Activated CD4-positive, alpha-beta T cell treated with anti-CD3 and anti-CD28 coated beads for 48 hours (primary cell): ENCODE measurements at regions not wholly inside any gene's neighbourhood (a gene's known extent, or its start where the extent isn't known, plus 50 kb on each side); places are given as distances from the start of the nearest gene placed in this dataset.
"Not testable (repeated sequence)": the region's sequence is repeated elsewhere in the genome, so short reads cannot be mapped to it uniquely, and the experiment has no call there.

Experiments used
- DNase-seq: peaks from one replicate; pipeline ENCODE4 v3.0.0-alpha.2; 2020

DNA sequence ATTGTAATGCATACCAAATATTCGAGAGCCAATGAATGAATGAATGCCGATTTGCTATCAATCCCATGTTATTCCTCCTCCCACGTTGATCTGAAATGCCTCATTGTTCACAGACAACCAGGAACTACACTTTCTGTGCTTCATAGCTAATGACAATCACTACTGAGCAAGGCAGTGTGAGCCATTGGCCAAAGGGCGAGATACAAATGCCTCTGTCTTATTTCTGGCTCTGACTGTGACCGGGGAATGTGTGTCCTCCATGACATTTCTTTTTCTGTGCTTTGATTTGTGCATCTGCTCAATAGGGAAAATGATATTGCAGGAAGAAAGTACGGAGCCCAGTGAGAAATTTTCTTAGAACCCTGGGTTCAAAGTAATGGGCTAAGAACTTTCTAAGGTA is 217.1 kb downstream of the CXCL12 start:
- no peak for DNase-seq

DNA sequence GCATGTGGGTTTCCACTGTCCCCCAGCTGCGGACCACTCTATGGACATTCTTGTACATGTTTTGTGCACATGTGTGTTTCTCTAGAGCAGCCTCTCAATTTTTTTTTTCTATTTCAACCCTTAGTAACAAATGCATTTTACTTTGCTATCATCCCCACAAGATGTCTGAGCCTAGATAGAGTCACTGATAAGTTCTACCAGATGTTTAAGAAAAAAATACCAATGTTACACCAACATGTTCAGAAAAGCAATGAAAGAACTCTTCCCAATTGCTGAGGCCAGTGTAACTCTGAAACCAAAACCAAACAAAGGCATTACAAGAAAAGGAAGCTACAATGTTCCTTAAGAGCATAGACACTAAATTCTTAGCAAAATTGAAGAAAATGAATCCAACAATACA is 218.5 kb downstream of the CXCL12 start:
- no peak for DNase-seq

DNA sequence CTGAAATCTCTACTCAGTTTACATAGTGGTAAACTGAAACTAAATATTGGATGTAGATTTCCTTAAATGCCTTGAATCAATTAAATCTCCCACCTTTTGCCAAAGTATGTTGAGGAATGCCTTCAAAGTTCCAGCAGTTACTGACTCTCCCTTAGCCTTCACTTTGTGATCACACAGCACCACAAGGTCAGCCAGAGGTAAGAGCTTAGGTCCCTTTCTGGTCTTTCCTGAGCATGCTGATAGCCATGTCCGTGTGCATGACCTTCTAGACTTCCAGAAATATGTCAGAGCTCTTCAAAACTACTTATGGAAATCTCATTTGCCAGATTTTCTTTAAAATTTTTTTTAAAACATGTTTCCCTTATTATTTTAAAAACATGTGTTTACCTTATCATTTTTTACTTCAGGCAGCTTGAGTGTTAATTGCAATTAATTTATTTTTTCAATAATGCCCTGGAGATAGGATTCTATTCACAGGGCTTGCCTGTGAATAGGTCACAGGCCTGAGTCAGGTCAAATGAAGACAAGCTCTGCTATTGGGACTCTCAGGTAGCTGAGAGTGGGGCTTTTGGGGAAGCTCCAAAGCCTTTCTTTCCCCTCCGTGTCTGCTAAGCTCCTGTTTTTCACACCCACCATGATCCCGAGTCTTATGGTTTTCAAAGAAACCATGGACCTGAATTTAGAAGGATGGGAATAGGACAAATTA is 220.5 kb downstream of the CXCL12 start:
- no peak for DNase-seq

DNA sequence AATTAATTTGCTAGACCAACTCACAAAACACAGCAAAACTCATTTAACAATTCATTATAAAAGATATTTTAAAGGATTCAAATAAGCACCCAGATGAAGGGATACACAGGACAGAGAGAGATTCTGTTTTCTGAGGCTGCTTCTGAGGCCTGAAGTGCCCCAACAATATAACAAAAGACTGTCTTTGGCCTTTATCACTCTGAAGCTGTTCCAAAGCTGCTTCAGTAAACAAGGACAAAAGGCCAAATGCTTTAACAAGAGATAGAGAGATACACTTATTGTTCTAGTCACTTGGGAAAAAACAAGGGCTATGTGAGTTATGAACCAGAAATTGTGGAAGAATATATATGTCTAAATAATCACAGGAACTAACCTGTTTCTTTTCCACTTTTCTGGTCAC is 223.7 kb downstream of the CXCL12 start:
- DNase-seq = no peak

DNA sequence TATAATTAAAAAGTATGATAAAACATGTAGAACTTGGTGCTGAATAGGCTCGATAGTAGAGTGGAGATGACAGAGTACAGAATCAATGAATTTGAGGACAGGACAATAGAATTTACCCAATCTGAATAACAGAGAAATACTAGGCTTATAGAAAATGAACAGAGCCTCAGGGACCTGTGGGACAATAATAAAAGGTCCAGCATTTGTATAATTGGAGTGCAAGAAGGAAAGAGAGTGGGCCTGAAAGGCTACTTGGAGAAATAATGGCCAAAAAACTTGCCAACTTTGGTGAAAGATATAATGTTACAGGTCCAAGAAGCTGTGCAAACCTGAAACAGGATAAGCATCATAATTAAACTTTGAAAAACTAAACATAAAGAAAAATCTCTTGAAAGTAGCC is 227.3 kb downstream of the CXCL12 start:
- DNase-seq = no peak

DNA sequence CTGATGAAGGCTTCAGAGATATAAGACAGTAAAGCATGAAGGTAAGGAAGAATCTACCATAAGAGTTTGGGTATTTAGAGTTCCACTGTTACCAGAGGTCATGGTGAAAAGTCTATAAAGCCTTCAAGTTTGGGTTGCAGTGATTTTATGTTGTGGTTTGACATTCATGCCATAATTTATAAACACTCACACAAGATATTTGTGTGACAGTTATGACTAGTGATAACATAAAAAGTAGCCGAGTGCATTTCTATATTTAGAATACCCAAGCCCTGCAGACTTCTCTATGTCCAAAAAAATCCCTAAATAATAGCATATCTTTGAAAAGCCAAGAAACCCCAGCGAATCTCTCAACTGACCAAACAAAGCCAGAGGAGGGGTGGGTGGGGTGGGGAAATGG is 229.9 kb downstream of the CXCL12 start:
- DNase-seq = no peak

DNA sequence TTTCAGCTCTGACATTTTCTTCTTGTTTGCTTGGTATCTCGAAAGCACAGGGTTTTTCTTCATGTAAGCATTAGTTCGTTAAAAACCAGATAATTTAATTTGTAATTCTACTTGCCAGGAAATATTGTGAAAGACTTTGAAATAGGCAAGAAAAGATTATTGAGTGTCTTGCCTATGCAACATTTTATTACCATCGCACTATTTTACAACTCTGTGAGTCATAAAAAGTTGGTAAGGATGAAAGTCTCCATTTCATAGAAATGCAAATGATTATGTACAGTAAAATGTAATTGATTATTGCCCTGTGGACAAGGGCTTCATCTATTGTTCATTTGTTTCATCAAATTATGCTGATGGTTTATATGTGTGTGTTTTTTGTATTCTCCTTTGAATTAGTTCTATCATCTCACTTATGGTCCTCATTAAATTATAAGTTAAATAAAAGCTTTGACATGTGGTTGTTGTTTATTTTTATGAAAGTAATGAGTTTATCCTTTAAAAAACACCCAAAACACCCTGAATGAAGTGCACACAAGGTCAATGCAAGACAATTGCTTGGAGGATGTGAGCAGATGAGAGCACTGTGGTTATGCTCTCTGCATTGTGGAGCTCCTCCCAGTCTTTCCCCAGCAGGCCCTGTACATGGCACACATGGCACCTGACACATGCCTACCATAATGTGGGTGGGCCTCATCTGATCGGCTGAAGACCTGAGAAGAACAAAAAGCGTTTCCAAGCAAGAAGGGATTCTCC is 230.8 kb downstream of the CXCL12 start:
- DNase-seq = no peak

DNA sequence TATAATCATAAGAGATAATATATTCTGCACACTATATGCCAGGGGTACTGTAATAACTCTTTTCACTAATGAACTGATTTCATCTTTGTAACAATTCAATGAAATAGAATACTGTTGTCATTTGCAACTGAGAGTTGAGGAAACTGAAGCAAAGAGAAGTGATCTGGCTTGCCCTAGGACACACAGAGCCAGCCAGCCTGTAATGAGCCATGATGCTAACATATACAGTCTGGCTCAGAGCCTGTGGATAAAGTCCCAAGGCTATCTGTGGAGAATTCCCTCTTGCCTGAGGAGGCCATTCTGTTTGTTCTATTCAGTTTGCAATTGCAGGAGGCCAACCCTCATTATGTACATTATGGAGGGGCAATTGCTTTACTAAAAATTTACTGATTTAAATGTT is 241.3 kb downstream of the CXCL12 start:
- DNase-seq = no peak

DNA sequence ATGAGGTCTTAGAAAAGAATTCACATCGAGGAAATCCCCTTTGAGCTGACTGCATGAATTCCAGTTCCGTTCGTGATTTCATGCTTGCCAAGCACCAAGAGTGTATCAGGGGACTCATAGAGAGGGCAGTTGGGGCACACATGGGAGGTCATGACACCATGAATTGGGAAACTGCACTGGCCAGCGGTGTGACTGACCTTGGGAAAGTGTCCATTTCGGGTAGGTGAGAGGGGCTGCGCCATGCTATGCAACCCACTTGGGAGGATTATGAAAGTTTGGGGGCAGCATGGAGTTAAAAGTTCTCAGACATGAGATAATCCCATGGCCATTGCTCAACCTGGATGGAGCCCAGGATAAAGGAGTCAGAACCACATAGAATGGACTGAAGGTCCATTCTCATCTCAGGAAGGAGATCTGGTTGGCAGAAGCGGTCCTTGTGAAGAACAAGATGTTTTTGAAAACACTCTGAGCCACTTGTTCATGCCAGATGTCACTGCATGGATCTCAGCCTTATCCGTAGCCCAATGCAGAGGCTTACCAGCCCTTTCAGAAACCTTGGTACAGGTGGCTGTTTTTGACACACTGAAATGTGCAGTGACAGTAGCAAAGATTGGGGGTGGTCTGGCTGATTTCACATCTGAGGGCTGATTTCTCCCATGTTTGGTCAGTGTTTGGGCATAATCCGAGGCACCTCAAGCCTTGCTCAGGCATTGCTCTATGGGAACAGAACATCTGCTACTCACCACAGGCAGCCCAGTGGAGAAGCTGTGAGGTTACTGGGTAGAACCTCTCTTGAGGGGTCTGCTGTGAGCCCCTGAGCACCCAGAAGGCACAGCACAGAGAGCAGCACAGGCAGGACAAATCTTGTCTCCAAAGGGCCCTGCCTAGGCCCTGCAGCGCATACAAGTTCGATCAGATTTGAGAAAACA is 252.3 kb downstream of the CXCL12 start:
- DNase-seq = no peak

DNA sequence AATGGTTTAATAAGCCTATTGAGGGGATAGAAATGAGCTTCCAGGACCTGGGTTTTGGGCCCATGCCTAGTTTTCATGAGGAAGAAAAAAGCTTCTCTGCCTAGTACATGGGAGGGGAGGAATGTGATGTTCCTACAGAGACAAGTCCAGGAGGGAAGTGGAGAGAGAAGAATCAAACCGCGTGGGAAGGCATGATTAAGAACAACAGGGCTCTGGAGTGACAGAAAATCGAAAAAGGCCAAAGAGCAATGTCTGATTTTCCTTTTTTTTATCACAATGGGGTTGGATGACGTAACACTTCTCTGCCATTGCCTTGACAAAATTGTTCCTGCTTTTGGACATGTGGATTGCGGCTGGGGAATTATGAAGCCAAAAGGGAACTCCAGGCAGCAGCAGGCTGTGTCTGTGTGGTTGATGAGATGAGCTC is 258.6 kb downstream of the CXCL12 start:
- DNase-seq = no peak

DNA sequence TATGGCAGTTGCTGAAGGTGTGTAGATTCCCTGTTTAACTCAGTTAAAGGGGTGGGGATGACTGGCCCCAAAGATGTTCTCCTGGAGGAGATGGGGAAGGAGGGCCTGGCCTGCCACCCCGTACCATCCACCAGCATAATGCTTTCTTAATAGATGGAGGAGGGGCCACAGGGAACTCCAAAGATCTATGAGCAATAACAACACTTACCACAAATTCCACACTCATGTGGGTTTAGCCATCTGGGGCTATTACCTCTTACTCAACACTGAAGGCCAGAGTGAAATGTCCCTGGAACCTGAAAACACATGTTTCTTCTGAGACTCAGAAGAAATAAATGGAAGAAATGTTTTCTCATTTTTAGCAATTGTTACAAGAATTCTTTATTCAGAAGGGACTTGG is 259.0 kb downstream of the CXCL12 start:
- DNase-seq = no peak

DNA sequence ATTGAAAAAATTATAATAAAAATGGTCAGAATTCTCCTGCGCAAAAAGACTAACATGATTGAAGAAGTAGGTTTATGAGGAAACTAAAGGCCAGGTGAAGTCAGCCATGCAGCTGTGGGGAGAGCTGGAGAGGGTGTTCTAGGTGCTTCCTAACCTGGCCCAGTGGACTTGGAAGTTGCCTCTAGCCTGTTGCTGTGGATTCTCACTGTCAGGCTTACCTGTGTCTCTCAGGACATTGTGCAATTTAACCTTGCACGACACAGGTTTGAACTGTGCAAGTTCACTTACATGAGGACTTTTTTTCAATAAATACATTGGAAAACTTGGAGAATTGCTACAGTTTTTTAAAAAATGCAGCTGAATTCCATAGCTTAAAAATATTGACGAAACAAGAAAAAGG is 266.4 kb downstream of the CXCL12 start:
- DNase-seq = no peak

DNA sequence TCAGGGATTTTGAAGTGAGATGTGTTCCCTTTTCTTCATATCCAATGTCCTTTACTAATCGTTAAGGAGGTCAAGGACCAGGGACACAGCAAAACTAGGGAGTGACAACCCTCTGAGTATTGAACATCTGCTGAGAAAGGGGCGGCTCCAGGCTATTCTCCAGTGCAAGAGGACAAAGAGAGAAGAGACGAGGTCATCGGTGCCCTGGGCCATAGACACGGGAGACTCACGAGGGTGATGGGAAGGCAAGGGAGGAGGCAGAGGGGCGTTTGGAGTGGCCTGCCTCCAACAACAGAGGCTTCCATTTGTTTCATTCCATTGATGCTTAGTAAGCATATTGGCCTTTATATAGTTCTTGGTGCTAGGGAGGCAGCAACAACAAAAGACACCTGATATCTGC is 268.4 kb downstream of the CXCL12 start:
- DNase-seq = no peak

DNA sequence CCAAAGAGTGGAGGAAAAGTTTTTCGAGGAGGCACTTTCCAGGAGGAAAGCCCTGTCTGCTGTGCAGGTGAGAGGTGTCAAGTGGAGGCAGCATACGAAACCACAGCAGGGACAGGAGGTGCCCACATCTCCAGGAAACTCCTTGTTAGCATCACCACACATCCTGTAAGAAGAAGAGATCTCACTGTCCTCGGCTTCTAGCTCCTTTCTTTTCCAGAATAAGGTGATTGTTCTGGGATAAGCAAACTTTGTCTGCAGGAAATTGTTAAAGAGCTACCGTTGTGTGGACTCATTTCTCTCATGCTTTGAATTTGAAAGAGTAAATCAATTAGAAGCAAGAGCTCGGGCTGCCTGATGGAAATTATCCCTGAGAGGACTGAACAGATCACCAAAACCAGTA is 269.4 kb downstream of the CXCL12 start:
- no peak for DNase-seq

DNA sequence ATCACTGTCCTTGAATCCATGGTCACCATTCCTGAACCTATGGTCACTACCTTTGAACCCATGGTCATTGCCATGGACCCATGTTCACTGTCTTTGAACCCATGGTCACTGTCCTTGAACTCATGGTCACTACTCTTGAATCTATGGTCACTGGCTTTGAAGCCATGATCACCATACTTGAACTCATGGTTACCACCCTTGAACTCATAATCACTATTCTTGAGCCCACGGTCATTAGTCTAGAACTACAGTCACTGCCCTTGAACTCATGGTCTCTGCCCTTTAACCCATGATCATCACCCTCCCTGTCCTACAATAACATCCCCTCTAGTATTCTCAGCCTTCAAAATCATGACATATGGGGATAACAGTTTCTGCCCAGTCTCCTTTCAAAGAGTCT is 270.5 kb downstream of the CXCL12 start:
- no peak for DNase-seq

DNA sequence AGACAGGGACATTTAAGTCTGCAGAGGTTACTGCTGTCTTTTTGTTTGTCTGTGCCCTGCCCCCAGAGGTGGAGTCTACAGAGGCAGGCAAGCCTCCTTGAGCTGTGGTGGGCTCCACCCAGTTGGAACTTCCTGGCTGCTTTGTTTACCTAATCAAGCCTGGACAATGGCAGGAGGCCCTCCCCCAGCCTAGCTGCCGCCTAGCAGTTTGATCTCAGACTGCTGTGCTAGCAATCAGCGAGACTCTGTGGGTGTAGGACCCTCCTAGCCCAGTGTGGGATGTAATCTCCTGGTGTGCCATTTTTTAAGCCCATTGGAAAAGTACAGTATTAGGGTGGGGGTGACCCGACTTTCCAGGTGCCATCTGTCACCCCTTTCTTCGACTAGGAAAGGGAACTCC is 272.6 kb downstream of the CXCL12 start:
- not testable (repeated sequence) for DNase-seq

DNA sequence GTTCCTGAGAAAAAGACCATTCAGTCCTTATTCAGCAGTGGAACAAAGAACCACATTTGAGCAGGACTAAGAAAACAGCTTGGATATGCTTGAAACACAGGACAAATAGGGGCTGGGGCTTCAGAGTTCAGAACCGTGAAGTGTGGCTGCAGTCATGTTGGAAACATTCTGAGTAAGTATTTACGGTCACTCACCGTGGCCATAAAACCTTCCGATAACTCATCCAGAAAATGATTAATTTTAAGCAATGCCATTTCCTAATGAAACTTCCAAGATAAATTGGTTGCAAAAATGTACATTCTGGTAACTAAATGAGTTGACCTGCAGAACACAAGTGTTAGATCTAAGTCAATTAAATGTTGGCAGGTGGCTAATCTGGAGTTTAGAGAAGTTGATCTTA is 279.2 kb downstream of the CXCL12 start:
- DNase-seq = no peak

DNA sequence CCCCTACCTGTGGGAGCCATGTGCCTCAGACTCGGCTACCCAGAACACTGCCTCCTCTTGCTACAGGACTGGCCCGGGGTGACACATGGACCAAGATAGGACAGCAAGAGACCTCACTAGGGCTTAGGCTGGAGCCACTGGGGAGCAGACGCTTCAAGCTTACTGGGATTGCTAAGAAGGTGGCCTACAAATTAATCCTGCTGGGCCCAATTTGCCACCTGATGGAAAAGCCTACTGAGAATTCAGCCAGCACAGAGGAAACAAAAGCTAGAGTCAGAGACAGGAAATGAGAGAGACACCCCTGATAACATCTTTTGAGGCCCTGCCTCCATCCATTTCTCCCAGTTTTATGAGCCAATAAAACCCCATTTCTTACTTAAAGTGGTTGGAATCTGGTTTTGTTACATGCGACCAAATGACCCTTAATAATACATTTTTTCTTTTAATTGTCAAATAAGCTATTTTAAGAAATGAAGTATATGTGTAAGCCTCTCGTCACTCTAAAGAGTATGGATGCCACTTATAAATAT is 282.1 kb downstream of the CXCL12 start:
- no peak for DNase-seq

DNA sequence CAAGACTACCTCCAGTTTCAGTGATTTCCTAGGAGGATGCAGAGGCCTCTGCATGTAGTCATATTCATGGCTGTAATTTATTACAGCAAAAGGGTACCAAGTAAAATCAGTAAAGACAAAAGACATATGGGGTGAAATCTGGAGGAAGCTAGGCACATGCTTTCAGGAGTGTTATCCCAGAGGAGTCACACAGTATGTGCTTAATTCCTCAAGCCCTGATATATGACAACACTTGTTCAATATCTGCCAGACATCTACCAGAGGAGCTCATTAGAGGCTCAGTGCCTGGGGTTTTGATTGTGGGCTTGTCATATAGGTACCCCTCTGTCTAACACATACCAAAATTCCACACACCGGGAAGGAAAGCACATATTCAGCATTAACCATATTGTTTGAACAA is 283.8 kb downstream of the CXCL12 start:
- no peak for DNase-seq

DNA sequence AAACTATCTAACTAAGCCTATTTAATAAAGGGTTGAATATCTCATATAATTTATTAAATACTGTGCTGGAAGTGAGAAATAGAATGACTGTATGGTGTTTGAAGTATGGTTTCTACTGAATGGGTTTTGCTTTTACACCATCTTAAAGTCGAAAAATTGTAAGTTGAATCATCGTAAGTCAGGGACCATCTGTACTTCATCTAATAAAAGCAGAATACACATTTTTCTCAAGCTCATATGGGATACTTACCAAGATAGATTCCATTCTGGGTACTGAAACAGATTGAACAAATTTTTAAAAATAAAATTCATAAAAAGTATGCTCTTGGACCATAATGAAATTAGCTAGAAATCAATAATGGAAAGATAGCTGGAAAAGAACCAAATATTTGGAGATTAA is 285.4 kb downstream of the CXCL12 start:
- no peak for DNase-seq

DNA sequence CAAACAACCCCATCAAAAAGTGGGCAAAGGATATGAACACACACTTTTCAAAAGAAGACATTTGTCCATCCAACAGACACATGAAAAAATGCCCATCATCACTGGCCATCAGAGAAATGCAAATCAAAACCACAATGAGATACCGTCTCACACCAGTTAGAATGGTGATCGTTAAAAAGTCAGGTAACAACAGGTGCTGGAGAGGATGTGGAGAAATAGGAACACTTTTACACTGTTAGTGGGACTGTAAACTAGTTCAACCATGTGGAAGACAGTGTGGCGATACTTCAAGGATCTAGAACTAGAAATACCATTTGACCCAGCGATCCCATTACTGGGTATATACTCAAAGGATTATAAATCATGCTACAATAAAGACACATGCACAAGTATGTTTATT is 288.7 kb downstream of the CXCL12 start:
- not testable (repeated sequence) for DNase-seq

DNA sequence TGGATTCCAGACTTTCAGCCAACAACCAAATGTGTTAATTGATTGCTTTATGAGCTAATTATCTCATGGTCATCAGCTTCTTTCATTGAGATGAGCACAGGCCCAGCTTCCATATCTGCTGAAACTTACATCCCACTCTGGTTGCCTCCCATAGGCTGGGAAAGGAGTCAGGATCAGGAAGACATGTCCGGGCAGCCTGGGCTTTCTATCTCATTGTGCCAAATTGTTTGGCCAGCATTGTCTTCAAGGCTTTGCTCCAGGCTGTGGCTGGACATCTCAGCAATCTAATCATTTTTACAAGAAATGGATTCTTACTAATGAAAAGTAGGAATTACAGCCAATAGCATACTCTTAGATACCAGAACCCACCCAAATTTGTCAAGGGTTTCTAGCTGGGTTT is 295.2 kb downstream of the CXCL12 start:
- no peak for DNase-seq

DNA sequence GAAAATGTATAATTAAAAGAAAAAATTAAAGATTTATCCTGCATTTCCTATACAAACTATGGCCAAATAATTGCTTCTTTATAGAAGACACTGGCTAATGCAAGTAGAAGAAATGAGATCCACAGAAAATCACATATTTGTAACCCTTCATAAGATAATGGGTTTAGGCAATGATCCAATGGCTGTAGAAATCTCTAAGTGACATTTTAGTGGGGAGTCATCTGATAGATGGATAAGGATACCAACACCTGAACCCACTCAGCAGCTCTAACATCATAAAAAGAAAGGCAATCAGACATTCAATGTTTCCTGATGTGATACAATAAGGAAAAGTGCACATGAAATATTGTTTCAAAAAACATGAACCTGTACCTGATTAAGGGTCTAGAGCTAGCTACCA is 297.5 kb downstream of the CXCL12 start:
- no peak for DNase-seq
